Neural crest cell (in vitro differentiated cells): ENCODE measurements at regions not wholly inside any gene's neighbourhood (a gene's known extent, or its start where the extent isn't known, plus 50 kb on each side); places are given as distances from the start of the nearest gene placed in this dataset.

Experiments used
- DNase-seq: peaks from one replicate; pipeline ENCODE4 v3.0.0; 2021; ENCODE audit warnings: low read depth, mixed read lengths, low spot score
- H3K27ac Mint-ChIP-seq: one replicate; pipeline ENCODE4 v1.8.0; 2021; ENCODE audit warnings: mild to moderate bottlenecking, mixed read lengths; ENCODE audit not compliant: unreplicated experiment
- H3K27me3 Mint-ChIP-seq: 2 replicates; pipeline ENCODE4 v1.8.0; 2021; ENCODE audit warnings: low read depth, mild to moderate bottlenecking, mixed read lengths
- H3K36me3 Mint-ChIP-seq: 2 replicates; pipeline ENCODE4 v1.8.0; 2021; ENCODE audit warnings: low read depth, mild to moderate bottlenecking, mixed read lengths
- H3K4me1 Mint-ChIP-seq: 2 replicates; pipeline ENCODE4 v1.8.0; 2021; ENCODE audit warnings: mixed read lengths
- H3K4me3 Mint-ChIP-seq: one replicate; pipeline ENCODE4 v1.8.0; 2021; ENCODE audit warnings: mild to moderate bottlenecking, mixed read lengths
- H3K9me3 Mint-ChIP-seq: 2 replicates; pipeline ENCODE4 v1.8.0; 2021; ENCODE audit warnings: mixed read lengths
- CTCF ChIP-seq: fragments of 200-600 bp; sonication (generic); conservative IDR thresholded peaks from 2 replicates; pipeline ENCODE4 v1.5.0; 2021; ENCODE audit warnings: antibody characterized with exemption, mild to moderate bottlenecking

GRCh38 chr4:31007858-31008257, 287.7 kb downstream of the PCDH7 start:
- Mint-ChIP-seq H3K9me3 (no peaks in the 10 kb centered on the region), H3K36me3 (no peaks in the 10 kb centered on the region), H3K27ac (no peak overlapping the region), H3K4me1 (peaks cover 4% of the 10 kb centered on the region), H3K4me3 (no peak overlapping the region), H3K27me3 (no peaks in the 10 kb centered on the region)
- no peak for TF ChIP-seq CTCF
- DNase-seq: no peak

GRCh38 chr4:31009926-31010325, 289.8 kb downstream of the PCDH7 start:
- Mint-ChIP-seq H3K36me3 (no peaks in the 10 kb centered on the region), H3K9me3 (no peaks in the 10 kb centered on the region), H3K4me1 (no peaks in the 10 kb centered on the region), H3K27me3 (no peaks in the 10 kb centered on the region), H3K27ac (no peak overlapping the region), H3K4me3 (no peak overlapping the region)
- TF ChIP-seq CTCF: no peak
- DNase-seq: no peak

- TF ChIP-seq CTCF: no peak
Measured at GRCh38 chr4:31015123-31015522, 295.0 kb downstream of the PCDH7 start.

GRCh38 chr4:31016322-31017061, 296.3 kb downstream of the PCDH7 start:
- Mint-ChIP-seq H3K27ac (no peak overlapping the region), H3K4me3 (no peak overlapping the region), H3K27me3 (no peaks in the 10 kb centered on the region), H3K36me3 (no peaks in the 10 kb centered on the region), H3K4me1 (no peaks in the 10 kb centered on the region), H3K9me3 (no peaks in the 10 kb centered on the region)
- DNase-seq: no peak
- no peak for TF ChIP-seq CTCF

More at GRCh38 chr4:31015123-31015522, 295.0 kb downstream of the PCDH7 start:
- no peak for DNase-seq
- Mint-ChIP-seq H3K27ac (no peak overlapping the region), H3K9me3 (no peaks in the 10 kb centered on the region), H3K4me3 (no peak overlapping the region), H3K27me3 (no peaks in the 10 kb centered on the region), H3K4me1 (no peaks in the 10 kb centered on the region), H3K36me3 (no peaks in the 10 kb centered on the region)

GRCh38 chr4:31020363-31020762, 300.2 kb downstream of the PCDH7 start:
- H3K4me3 Mint-ChIP-seq: no peak overlapping the region
- no peak for TF ChIP-seq CTCF
- no peak for DNase-seq
- no peak overlapping the region for H3K27ac Mint-ChIP-seq
- no peaks in the 10 kb centered on the region for H3K36me3 Mint-ChIP-seq
- H3K9me3 Mint-ChIP-seq: no peaks in the 10 kb centered on the region
- no peaks in the 10 kb centered on the region for H3K27me3 Mint-ChIP-seq
- H3K4me1 Mint-ChIP-seq: no peaks in the 10 kb centered on the region
